Testis (tissue), 2 donors: ENCODE measurements at regions not wholly inside any gene's neighbourhood (a gene's known extent, or its start where the extent isn't known, plus 50 kb on each side); places are given as distances from the start of the nearest gene placed in this dataset.
A peak's percentile ranks its signal among the peaks of the same experiment; 100 is the strongest.

Experiments used
- DNase-seq: peaks from one replicate; pipeline ENCODE4 v3.0.0-alpha.2; 2019
- H3K27ac ChIP-seq, 2 donors: fragments of 200-600 bp; sonication (generic); one replicate each; pipeline ENCODE4 v1.5.1; 2019
- H3K27me3 ChIP-seq: fragments of 200-600 bp; sonication (generic); one replicate; pipeline ENCODE4 v1.5.1; 2019
- H3K36me3 ChIP-seq: fragments of 200-600 bp; sonication (generic); one replicate; pipeline ENCODE4 v1.5.1; 2017; ENCODE audit warnings: low read depth; ENCODE audit errors: missing control alignments
- H3K4me1 ChIP-seq: fragments of 200-600 bp; sonication (generic); one replicate; pipeline ENCODE4 v1.5.1; 2019
- H3K4me3 ChIP-seq, 2 donors: fragments of 200-600 bp; sonication (generic); one replicate each; pipeline ENCODE4 v1.5.1; 2017 to 2019
- H3K9me3 ChIP-seq: fragments of 200-600 bp; sonication (generic); one replicate; pipeline ENCODE4 v1.5.1; 2017
- CTCF ChIP-seq, 3 experiments: fragments of 450-650 bp in 2 of 3; fragments of 200-600 bp in 1 of 3; sonication (generic) in 1 of 3; IDR thresholded peaks; one replicate each; pipeline ENCODE4 v1.5.1; 2016 to 2019; ENCODE audit warnings: antibody characterized with exemption in 3 of 3, mild to moderate bottlenecking in 2 of 3, moderate library complexity in 1 of 3
- POLR2A ChIP-seq: fragments of 450-650 bp; IDR thresholded peaks from one replicate; pipeline ENCODE4 v1.6.1; 2017; ENCODE audit warnings: antibody characterized with exemption, mild to moderate bottlenecking, moderate library complexity
- WGBS, 2 donors: methylation state at CpG; one replicate each; pipeline ENCODE4 v1.1.5; 2018; 5-methylcytosine and 5-hydroxymethylcytosine counted together
- intact Hi-C: fragments of 100-400 bp; cut with DNase I; formaldehyde crosslinking; loops from one replicate; pipeline ENCODE4 v1.15.1; 2023; ENCODE audit warnings: low total_unique reads

- no peaks in the 10 kb centered on the region for H3K9me3 ChIP-seq
- H3K27me3 ChIP-seq, result no peaks in the 10 kb centered on the region
- H3K27ac ChIP-seq, result peak overlapping the region in 1 of 2 donors; percentile 63
- peak; percentile 65 for DNase-seq
- peaks cover 21% of the 10 kb centered on the region for H3K4me1 ChIP-seq
- TF ChIP-seq POLR2A, result no peak
- no peak for TF ChIP-seq CTCF (IDR thresholded peaks at IDR 0.05)
- WGBS, 2 donors, result 35 to 40% methylated on average over 18 to 22 of the region's 22 CpGs
- intact Hi-C loops, result loop anchor here (5.0 kb wide), 1 partner anchor 390 kb away; no protein-coding TSS in a partner anchor
- no peak overlapping the region for H3K4me3 ChIP-seq
- H3K36me3 ChIP-seq, result no peaks in the 10 kb centered on the region
Observed at GRCh38 chr9:91037511-91038482, 236.2 kb downstream of the SYK start.

- Histone ChIP-seq H3K4me1 (peaks cover 27% of the 10 kb centered on the region), H3K9me3 (no peaks in the 10 kb centered on the region), H3K27me3 (no peaks in the 10 kb centered on the region), H3K4me3 (no peak overlapping the region), H3K36me3 (no peaks in the 10 kb centered on the region), H3K27ac (no peak overlapping the region)
- intact Hi-C loops, result loop anchor here (5.0 kb wide), 1 partner anchor 389 kb away; no protein-coding TSS in a partner anchor
- TF ChIP-seq CTCF (IDR thresholded peaks at IDR 0.05), result no peak
- no peak for TF ChIP-seq POLR2A
- 79 to 87% methylated on average over 10 of the region's 10 CpGs for WGBS, 2 donors
- DNase-seq, result no peak
Observed at GRCh38 chr9:91038483-91039124, 237.0 kb downstream of the SYK start.

GRCh38 chr9:91039125-91039834, 237.7 kb downstream of the SYK start:
- no peak for DNase-seq
- WGBS, 2 donors, result 92 to 95% methylated on average over 8 of the region's 8 CpGs
- intact Hi-C loops, result loop anchor here (5.0 kb wide), 1 partner anchor 388 kb away; no protein-coding TSS in a partner anchor

GRCh38 chr9:91039835-91040140, 238.2 kb downstream of the SYK start:
- Histone ChIP-seq H3K4me3 (no peak overlapping the region), H3K36me3 (no peaks in the 10 kb centered on the region), H3K9me3 (no peaks in the 10 kb centered on the region), H3K27me3 (no peaks in the 10 kb centered on the region), H3K27ac (no peak overlapping the region), H3K4me1 (peaks cover 27% of the 10 kb centered on the region)
- TF ChIP-seq POLR2A (no peak), CTCF (IDR thresholded peaks at IDR 0.05) (no peak)
- WGBS, 2 donors, result 91 to 92% methylated on average over 7 to 8 of the region's 8 CpGs
- intact Hi-C loops, result loop anchor here (5.0 kb wide), 1 partner anchor 388 kb away; no protein-coding TSS in a partner anchor
- no peak for DNase-seq

More at GRCh38 chr9:91039125-91039834, 237.7 kb downstream of the SYK start:
- Histone ChIP-seq H3K9me3 (no peaks in the 10 kb centered on the region), H3K36me3 (no peaks in the 10 kb centered on the region), H3K27ac (no peak overlapping the region), H3K4me1 (peaks cover 27% of the 10 kb centered on the region), H3K27me3 (no peaks in the 10 kb centered on the region), H3K4me3 (no peak overlapping the region)
- TF ChIP-seq POLR2A (no peak), CTCF (IDR thresholded peaks at IDR 0.05) (no peak)
